GM12878 (cell line): ENCODE measurements at regions not wholly inside any gene's neighbourhood (a gene's known extent, or its start where the extent isn't known, plus 50 kb on each side); places are given as distances from the start of the nearest gene placed in this dataset.

ENCODE experiments used
- ATAC-seq: fragments of 200-7000 bp; cut with Tn5 transposase; 3 replicates; pipeline ENCODE4 v1.9.1; 2020; ENCODE audit warnings: mild to moderate bottlenecking, moderate library complexity
- BruUV-seq: library from RNA; stranded (reverse); fragments of 400-500 nt; replicated peaks from 2 replicates; lab custom pipeline; 2021; lab: Mats Ljungman, UMichigan
- CTCF ChIA-PET: fragments of 300-600 bp; sonication (Branson Sonifier 250); formaldehyde crosslinking; extraction: SDS; loops from one replicate; lab custom pipeline; 2021; ENCODE audit warnings: inconsistent platforms; lab: Yijun Ruan, JAX
- POLR2A ChIA-PET: fragments of 350-600 bp; formaldehyde crosslinking; extraction: SDS; loops from one replicate; lab custom pipeline; 2021; ENCODE audit warnings: inconsistent platforms; lab: Charles Lee
- RAD21 ChIA-PET: fragments of 300-600 bp; sonication (Branson Sonifier 250); formaldehyde crosslinking; loops from one replicate; lab custom pipeline; 2023; ENCODE audit warnings: antibody characterized with exemption; ENCODE audit not compliant: unreplicated experiment; lab: Charles Lee
- SMC1A ChIA-PET: fragments of 300-600 bp; sonication (Branson Sonifier 250); formaldehyde crosslinking; loops from one replicate; lab custom pipeline; 2023; ENCODE audit not compliant: unreplicated experiment, uncharacterized antibody; lab: Charles Lee
- DNase-seq: peaks from one replicate; pipeline ENCODE4 v3.0.0-alpha.2; 2011; ENCODE audit warnings: low read depth, low spot score
- FAIRE-seq: peaks from 3 replicates; lab custom pipeline; 2011; peaks lifted over from hg19 to GRCh38; lab: Jason Lieb, UNC
- H2AFZ ChIP-seq: 2 replicates; pipeline ENCODE4 v1.6.0; 2011; ENCODE audit warnings: low read depth, low read length, control low read depth; ENCODE audit not compliant: control insufficient read depth
- H3K27ac ChIP-seq: 2 replicates; pipeline ENCODE4 v1.5.1; 2011; ENCODE audit warnings: control low read depth; ENCODE audit not compliant: control insufficient read depth, insufficient read depth
- H3K27me3 ChIP-seq, 2 experiments: replicated peaks in 1 of 2; 2 replicates each; pipeline versions ENCODE4 v1.6.0 to v1.6.1; 2011; ENCODE audit warnings: low read length in 1 of 2; ENCODE audit not compliant: control insufficient read depth in 2 of 2, insufficient read depth in 2 of 2
- H3K36me3 ChIP-seq, 2 experiments: 2 replicates each; pipeline ENCODE4 v1.5.1; 2011; ENCODE audit warnings: low read length in 1 of 2; ENCODE audit not compliant: control insufficient read depth in 2 of 2, insufficient read depth in 2 of 2
- H3K4me1 ChIP-seq: 2 replicates; pipeline ENCODE4 v1.6.1; 2011; ENCODE audit warnings: mild to moderate bottlenecking, low read length, moderate library complexity, mixed read lengths; ENCODE audit not compliant: control insufficient read depth, insufficient read depth
- H3K4me2 ChIP-seq: 2 replicates; pipeline ENCODE4 v1.6.0; 2011; ENCODE audit warnings: control low read depth; ENCODE audit not compliant: control insufficient read depth, insufficient read depth
- H3K4me3 ChIP-seq: fragments of 200-600 bp; sonication (generic); 2 replicates; pipeline ENCODE4 v1.5.1; 2016
- H3K79me2 ChIP-seq: 2 replicates; pipeline ENCODE4 v1.6.0; 2011; ENCODE audit warnings: low read length; ENCODE audit not compliant: control insufficient read depth, insufficient read depth
- H3K9ac ChIP-seq: 2 replicates; pipeline ENCODE4 v1.8.0; 2011; ENCODE audit warnings: low read length, control low read depth, mixed read lengths; ENCODE audit not compliant: control insufficient read depth, insufficient read depth
- H3K9me3 ChIP-seq: replicated peaks from 3 replicates; pipeline ENCODE4 v1.5.1; 2011; ENCODE audit warnings: mild to moderate bottlenecking, low read length; ENCODE audit not compliant: control insufficient read depth, insufficient read depth
- H4K20me1 ChIP-seq: 2 replicates; pipeline ENCODE4 v1.6.0; 2011; ENCODE audit not compliant: control insufficient read depth, insufficient read depth
- CEBPB ChIP-seq, 2 experiments: fragments of 150-350 bp in 1 of 2; IDR thresholded peaks; 2 replicates each; pipeline ENCODE4 v1.6.1; 2012 to 2014; ENCODE audit warnings: low read depth in 2 of 2, low read length in 2 of 2, borderline replicate concordance in 1 of 2, inconsistent platforms in 1 of 2
- NFIC ChIP-seq: IDR thresholded peaks from 2 replicates; pipeline ENCODE4 v1.6.1; 2012; ENCODE audit warnings: low read depth, mild to moderate bottlenecking, inconsistent platforms, low read length, moderate library complexity
- RBBP5 ChIP-seq: fragments of 200-600 bp; sonication (generic); conservative IDR thresholded peaks from 2 replicates; pipeline ENCODE4 v1.6.1; 2016
- RUNX3 ChIP-seq: IDR thresholded peaks from 2 replicates; pipeline ENCODE4 v1.6.1; 2012; ENCODE audit warnings: low read length, inconsistent platforms
- SIX5 ChIP-seq: IDR thresholded peaks from 2 replicates; pipeline ENCODE4 v1.6.1; 2011; ENCODE audit warnings: mild to moderate bottlenecking, low read depth, low read length, moderate library complexity; ENCODE audit not compliant: severe bottlenecking
- SRF ChIP-seq, 2 experiments: IDR thresholded peaks; 2 replicates each; pipeline ENCODE4 v1.6.1; 2011; ENCODE audit warnings: low read depth in 2 of 2, low read length in 2 of 2, mild to moderate bottlenecking in 1 of 2, moderate library complexity in 1 of 2
- SUZ12 ChIP-seq: fragments of 200-600 bp; sonication (generic); IDR thresholded peaks from one replicate; pipeline ENCODE4 v1.6.1; 2018; ENCODE audit warnings: antibody characterized with exemption, mild to moderate bottlenecking; ENCODE audit not compliant: unreplicated experiment
- TCF7 ChIP-seq: IDR thresholded peaks from 2 replicates; pipeline ENCODE4 v1.6.1; 2014; ENCODE audit warnings: antibody characterized with exemption, borderline replicate concordance
- ZNF207 ChIP-seq: fragments of 450-650 bp; IDR thresholded peaks from 2 replicates; pipeline ENCODE4 v1.6.1; 2014; ENCODE audit warnings: antibody characterized with exemption, mild to moderate bottlenecking, borderline replicate concordance
- ZNF24 ChIP-seq: fragments of 450-650 bp; IDR thresholded peaks from 2 replicates; pipeline ENCODE4 v1.6.1; 2017; ENCODE audit warnings: antibody characterized with exemption, mild to moderate bottlenecking
- WGBS: methylation state at CpG from one replicate; pipeline ENCODE4 v1.1.6; 2016; ENCODE audit warnings: low lambda C conversion rate; ENCODE audit not compliant: insufficient replicate concordance, insufficient coverage; ENCODE audit errors: missing lambda C conversion rate; 5-methylcytosine and 5-hydroxymethylcytosine counted together
- in situ Hi-C: fragments of 300-500 bp; cut with MboI; formaldehyde crosslinking; loops from 9 replicates; pipeline ENCODE4 v1.14.3; 2018; ENCODE audit warnings: mixed read lengths
- intact Hi-C: fragments of 100-400 bp; cut with micrococcal nuclease; formaldehyde crosslinking; loops from one replicate; pipeline ENCODE4 v1.14.2; 2022; ENCODE audit not compliant: unreplicated experiment
- TF ChIP-seq, protein P1 (sequence below): fragments of 450-650 bp; formaldehyde crosslinking; IDR thresholded peaks from 2 replicates; pipeline ENCODE4 v1.5.0; 2022; ENCODE audit warnings: mild to moderate bottlenecking, missing genetic modification characterization
- TF ChIP-seq, protein P2 (sequence below): fragments of 150-350 bp; IDR thresholded peaks from 2 replicates; pipeline ENCODE4 v1.6.1; 2014; ENCODE audit warnings: mild to moderate bottlenecking, low read depth, low read length
- TF ChIP-seq, protein P3 (sequence below): IDR thresholded peaks from 2 replicates; pipeline ENCODE4 v1.6.1; 2012; ENCODE audit warnings: low read depth, low read length, improper control_type of control experiment

DNA sequence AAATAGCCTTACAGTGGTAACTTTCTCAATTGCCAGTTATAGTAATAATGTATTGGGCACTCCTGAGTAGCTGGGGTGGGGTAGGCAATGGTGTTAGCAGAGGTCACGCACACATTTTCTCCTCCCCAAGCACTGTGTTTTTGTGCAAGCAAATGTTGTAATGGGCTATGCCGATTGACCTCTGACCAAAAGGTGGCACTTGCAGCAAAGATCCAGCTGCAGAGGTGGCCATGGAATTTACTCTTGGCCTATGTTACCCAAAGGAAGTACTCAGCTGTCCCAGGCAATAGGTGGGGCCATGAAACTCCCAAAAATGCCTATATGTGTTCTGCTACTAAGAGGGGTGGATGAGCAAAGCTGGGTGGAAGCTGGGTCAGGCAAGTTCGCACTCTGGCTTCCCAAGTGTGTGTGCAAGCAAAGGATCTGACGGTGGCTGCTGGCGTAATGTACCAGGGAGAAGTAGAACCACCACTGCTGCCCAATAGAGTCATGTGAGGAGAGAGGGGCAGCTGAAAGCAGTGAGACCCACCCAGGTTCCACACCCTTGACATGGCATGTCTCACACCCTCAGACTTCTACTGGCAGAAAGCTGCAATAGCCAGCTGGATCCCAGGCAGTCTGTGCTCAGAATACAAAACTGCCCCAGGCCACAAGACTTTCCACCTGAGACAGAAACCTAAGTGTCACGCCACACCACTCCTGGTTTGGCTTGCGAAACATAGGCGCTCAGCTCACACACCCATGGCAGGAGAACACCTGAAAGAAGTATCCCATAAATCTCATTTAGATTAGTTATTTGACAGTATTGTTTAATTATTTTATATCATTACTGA lies 353.3 kb upstream of the EMCN start:
- no peak for TF ChIP-seq ZNF207
- TF ChIP-seq, protein P1, sequence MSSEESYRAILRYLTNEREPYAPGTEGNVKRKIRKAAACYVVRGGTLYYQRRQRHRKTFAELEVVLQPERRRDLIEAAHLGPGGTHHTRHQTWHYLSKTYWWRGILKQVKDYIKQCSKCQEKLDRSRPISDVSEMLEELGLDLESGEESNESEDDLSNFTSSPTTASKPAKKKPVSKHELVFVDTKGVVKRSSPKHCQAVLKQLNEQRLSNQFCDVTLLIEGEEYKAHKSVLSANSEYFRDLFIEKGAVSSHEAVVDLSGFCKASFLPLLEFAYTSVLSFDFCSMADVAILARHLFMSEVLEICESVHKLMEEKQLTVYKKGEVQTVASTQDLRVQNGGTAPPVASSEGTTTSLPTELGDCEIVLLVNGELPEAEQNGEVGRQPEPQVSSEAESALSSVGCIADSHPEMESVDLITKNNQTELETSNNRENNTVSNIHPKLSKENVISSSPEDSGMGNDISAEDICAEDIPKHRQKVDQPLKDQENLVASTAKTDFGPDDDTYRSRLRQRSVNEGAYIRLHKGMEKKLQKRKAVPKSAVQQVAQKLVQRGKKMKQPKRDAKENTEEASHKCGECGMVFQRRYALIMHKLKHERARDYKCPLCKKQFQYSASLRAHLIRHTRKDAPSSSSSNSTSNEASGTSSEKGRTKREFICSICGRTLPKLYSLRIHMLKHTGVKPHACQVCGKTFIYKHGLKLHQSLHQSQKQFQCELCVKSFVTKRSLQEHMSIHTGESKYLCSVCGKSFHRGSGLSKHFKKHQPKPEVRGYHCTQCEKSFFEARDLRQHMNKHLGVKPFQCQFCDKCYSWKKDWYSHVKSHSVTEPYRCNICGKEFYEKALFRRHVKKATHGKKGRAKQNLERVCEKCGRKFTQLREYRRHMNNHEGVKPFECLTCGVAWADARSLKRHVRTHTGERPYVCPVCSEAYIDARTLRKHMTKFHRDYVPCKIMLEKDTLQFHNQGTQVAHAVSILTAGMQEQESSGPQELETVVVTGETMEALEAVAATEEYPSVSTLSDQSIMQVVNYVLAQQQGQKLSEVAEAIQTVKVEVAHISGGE = no peak
- TF ChIP-seq SRF (IDR thresholded peaks at IDR 0.05; ENCODE audit: low read depth in 2 of 2, low read length in 2 of 2) = no peak
- TF ChIP-seq NFIC = no peak
- TF ChIP-seq CEBPB (IDR thresholded peaks at IDR 0.05; ENCODE audit: borderline replicate concordance in 1 of 2, low read depth in 2 of 2, low read length in 2 of 2) = no peak
- no peak for TF ChIP-seq ZNF24
- TF ChIP-seq, protein P2, sequence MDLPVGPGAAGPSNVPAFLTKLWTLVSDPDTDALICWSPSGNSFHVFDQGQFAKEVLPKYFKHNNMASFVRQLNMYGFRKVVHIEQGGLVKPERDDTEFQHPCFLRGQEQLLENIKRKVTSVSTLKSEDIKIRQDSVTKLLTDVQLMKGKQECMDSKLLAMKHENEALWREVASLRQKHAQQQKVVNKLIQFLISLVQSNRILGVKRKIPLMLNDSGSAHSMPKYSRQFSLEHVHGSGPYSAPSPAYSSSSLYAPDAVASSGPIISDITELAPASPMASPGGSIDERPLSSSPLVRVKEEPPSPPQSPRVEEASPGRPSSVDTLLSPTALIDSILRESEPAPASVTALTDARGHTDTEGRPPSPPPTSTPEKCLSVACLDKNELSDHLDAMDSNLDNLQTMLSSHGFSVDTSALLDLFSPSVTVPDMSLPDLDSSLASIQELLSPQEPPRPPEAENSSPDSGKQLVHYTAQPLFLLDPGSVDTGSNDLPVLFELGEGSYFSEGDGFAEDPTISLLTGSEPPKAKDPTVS = no peak
- no peak for TF ChIP-seq RUNX3
- TF ChIP-seq, protein P3, sequence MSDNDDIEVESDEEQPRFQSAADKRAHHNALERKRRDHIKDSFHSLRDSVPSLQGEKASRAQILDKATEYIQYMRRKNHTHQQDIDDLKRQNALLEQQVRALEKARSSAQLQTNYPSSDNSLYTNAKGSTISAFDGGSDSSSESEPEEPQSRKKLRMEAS = no peak
- no peak for TF ChIP-seq TCF7
- TF ChIP-seq SUZ12 = no peak
- TF ChIP-seq RBBP5 = no peak
- TF ChIP-seq SIX5 = no peak
- TF ChIP-seq, all 136 proteins: peak for 0
- ChIA-PET SMC1A (interaction anchor here (0.5 to 1.4 kb wide), 3 partner anchors 9 to 790 kb away, joined by 3 to 6 read pairs (median 3); no protein-coding TSS in a partner anchor), CTCF (no interaction called here), POLR2A (no interaction called here), RAD21 (no interaction called here)
- Histone ChIP-seq H2AFZ (no peak overlapping the region), H3K9me3 (no peaks in the 10 kb centered on the region), H4K20me1 (no peaks in the 10 kb centered on the region), H3K4me2 (no peak overlapping the region), H3K27ac (no peak overlapping the region), H3K4me1 (no peaks in the 10 kb centered on the region), H3K27me3 (no peaks in the 10 kb centered on the region), H3K36me3 (no peaks in the 10 kb centered on the region), H3K79me2 (no peaks in the 10 kb centered on the region), H3K4me3 (no peak overlapping the region), H3K9ac (no peak overlapping the region)
- DNase-seq = no peak
- 80% methylated on average over 7 of the region's 8 CpGs for WGBS
- no peak for FAIRE-seq
- intact Hi-C loops = no loop called here
- ATAC-seq = no peak
- BruUV-seq = no TSS peak
- in situ Hi-C loops = no loop called here
